ENCODE measurements at regions not wholly inside any gene's neighbourhood (a gene's known extent, or its start where the extent isn't known, plus 50 kb on each side); places are given as distances from the start of the nearest gene placed in this dataset.

DNA sequence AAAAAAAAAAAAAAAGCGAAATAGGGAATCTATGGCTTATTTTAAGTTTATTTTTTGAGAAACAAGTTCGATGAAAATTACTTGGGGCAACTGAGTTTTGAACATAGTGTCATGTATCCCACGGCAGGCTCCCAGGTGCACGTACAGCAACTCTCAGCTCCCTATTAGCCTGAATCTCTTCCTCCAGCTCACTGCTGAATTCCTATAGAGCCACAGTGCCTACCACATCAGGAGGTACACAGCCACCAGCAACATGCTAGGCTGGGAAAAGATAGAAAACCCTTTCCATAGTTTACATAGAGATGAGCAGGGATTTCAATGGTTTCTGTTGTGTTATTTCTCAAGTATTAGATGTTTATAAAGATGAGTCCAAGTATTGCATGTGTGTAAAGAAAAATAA is 115.9 kb upstream of the RGMB start:
- TF ChIP-seq TCF4 (CRISPR knock-in tag; IDR thresholded peaks at IDR 0.05; ENCODE audit: borderline replicate concordance): no peak
- TF ChIP-seq, protein P1, sequence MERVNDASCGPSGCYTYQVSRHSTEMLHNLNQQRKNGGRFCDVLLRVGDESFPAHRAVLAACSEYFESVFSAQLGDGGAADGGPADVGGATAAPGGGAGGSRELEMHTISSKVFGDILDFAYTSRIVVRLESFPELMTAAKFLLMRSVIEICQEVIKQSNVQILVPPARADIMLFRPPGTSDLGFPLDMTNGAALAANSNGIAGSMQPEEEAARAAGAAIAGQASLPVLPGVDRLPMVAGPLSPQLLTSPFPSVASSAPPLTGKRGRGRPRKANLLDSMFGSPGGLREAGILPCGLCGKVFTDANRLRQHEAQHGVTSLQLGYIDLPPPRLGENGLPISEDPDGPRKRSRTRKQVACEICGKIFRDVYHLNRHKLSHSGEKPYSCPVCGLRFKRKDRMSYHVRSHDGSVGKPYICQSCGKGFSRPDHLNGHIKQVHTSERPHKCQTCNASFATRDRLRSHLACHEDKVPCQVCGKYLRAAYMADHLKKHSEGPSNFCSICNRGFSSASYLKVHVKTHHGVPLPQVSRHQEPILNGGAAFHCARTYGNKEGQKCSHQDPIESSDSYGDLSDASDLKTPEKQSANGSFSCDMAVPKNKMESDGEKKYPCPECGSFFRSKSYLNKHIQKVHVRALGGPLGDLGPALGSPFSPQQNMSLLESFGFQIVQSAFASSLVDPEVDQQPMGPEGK (CRISPR knock-in tag; IDR thresholded peaks at IDR 0.05; ENCODE audit: borderline replicate concordance): no peak
- TF ChIP-seq ZNF8 (CRISPR knock-in tag; IDR thresholded peaks at IDR 0.05): no peak
- TF ChIP-seq ZFP30 (CRISPR knock-in tag; IDR thresholded peaks at IDR 0.05): no peak
- no peak for TF ChIP-seq TOX (CRISPR knock-in tag; IDR thresholded peaks at IDR 0.05; ENCODE audit: borderline replicate concordance)
- no peak for TF ChIP-seq ZFP3 (CRISPR knock-in tag; IDR thresholded peaks at IDR 0.05)
- TF ChIP-seq GLIS3 (CRISPR knock-in tag; IDR thresholded peaks at IDR 0.05): no peak
- TF ChIP-seq, protein P2, sequence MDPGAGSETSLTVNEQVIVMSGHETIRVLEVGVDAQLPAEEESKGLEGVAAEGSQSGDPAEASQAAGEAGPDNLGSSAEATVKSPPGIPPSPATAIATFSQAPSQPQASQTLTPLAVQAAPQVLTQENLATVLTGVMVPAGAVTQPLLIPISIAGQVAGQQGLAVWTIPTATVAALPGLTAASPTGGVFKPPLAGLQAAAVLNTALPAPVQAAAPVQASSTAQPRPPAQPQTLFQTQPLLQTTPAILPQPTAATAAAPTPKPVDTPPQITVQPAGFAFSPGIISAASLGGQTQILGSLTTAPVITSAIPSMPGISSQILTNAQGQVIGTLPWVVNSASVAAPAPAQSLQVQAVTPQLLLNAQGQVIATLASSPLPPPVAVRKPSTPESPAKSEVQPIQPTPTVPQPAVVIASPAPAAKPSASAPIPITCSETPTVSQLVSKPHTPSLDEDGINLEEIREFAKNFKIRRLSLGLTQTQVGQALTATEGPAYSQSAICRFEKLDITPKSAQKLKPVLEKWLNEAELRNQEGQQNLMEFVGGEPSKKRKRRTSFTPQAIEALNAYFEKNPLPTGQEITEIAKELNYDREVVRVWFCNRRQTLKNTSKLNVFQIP (CRISPR knock-in tag; IDR thresholded peaks at IDR 0.05; ENCODE audit: borderline replicate concordance, low read depth): no peak
- TF ChIP-seq ARNTL (CRISPR knock-in tag; IDR thresholded peaks at IDR 0.05; ENCODE audit: borderline replicate concordance, low read depth): no peak
- no peak for TF ChIP-seq OSR1 (CRISPR knock-in tag; IDR thresholded peaks at IDR 0.05)
- no peak for TF ChIP-seq RARB (CRISPR knock-in tag; IDR thresholded peaks at IDR 0.05)
- no peak for TF ChIP-seq ISL1 (CRISPR knock-in tag; IDR thresholded peaks at IDR 0.05)
- ATAC-seq: no peak

DNA sequence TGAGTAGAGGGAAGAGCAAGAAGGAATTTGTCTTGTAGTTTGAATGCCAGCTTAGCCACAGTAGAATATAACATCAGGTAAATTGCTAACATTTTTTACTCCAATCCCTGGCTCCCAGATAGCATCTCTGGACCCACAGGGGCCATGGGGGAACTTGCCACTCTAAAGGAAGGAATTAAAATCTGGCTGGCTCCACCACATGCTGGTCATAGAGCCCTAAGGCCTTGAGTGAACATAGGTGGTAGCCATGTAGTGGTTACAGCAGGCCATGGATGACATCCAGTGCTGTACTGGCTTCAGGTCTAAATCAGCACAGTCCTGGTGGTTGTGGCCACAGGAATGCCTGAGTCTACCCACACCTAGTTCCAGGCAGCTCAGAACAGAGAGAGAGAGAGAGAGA is 109.9 kb upstream of the RGMB start:
- no peak for ATAC-seq
- TF ChIP-seq ZFP3 (CRISPR knock-in tag; IDR thresholded peaks at IDR 0.05) (no peak), CSDC2 (CRISPR knock-in tag; IDR thresholded peaks at IDR 0.05) (no peak), ZNF565 (CRISPR knock-in tag; conservative IDR thresholded peaks at IDR 0.05; ENCODE audit: low read depth) (no peak), ZNF8 (CRISPR knock-in tag; IDR thresholded peaks at IDR 0.05) (no peak), ARNTL (CRISPR knock-in tag; IDR thresholded peaks at IDR 0.05; ENCODE audit: borderline replicate concordance, low read depth) (no peak), RARB (CRISPR knock-in tag; IDR thresholded peaks at IDR 0.05) (no peak), SNAI2 (CRISPR knock-in tag; IDR thresholded peaks at IDR 0.05) (no peak), ZNF70 (CRISPR knock-in tag; IDR thresholded peaks at IDR 0.05) (no peak), ISL1 (CRISPR knock-in tag; IDR thresholded peaks at IDR 0.05) (no peak), BACH2 (CRISPR knock-in tag; IDR thresholded peaks at IDR 0.05; ENCODE audit: borderline replicate concordance) (no peak), ZFP30 (CRISPR knock-in tag; IDR thresholded peaks at IDR 0.05) (no peak), OSR1 (CRISPR knock-in tag; IDR thresholded peaks at IDR 0.05) (no peak), TCF4 (CRISPR knock-in tag; IDR thresholded peaks at IDR 0.05; ENCODE audit: borderline replicate concordance) (no peak), PPARA (CRISPR knock-in tag; IDR thresholded peaks at IDR 0.05; ENCODE audit: borderline replicate concordance) (no peak), ZC3H10 (CRISPR knock-in tag; IDR thresholded peaks at IDR 0.05) (no peak), GLIS3 (CRISPR knock-in tag; IDR thresholded peaks at IDR 0.05) (no peak)
- TF ChIP-seq, protein P2 (CRISPR knock-in tag; IDR thresholded peaks at IDR 0.05; ENCODE audit: borderline replicate concordance, low read depth): no peak
- TF ChIP-seq, protein P3, sequence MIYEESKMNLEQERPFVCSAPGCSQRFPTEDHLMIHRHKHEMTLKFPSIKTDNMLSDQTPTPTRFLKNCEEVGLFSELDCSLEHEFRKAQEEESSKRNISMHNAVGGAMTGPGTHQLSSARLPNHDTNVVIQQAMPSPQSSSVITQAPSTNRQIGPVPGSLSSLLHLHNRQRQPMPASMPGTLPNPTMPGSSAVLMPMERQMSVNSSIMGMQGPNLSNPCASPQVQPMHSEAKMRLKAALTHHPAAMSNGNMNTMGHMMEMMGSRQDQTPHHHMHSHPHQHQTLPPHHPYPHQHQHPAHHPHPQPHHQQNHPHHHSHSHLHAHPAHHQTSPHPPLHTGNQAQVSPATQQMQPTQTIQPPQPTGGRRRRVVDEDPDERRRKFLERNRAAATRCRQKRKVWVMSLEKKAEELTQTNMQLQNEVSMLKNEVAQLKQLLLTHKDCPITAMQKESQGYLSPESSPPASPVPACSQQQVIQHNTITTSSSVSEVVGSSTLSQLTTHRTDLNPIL (CRISPR knock-in tag; IDR thresholded peaks at IDR 0.05; ENCODE audit: low read depth): no peak
- TF ChIP-seq, protein P1 (CRISPR knock-in tag; IDR thresholded peaks at IDR 0.05; ENCODE audit: borderline replicate concordance): no peak
- TF ChIP-seq, protein P4, sequence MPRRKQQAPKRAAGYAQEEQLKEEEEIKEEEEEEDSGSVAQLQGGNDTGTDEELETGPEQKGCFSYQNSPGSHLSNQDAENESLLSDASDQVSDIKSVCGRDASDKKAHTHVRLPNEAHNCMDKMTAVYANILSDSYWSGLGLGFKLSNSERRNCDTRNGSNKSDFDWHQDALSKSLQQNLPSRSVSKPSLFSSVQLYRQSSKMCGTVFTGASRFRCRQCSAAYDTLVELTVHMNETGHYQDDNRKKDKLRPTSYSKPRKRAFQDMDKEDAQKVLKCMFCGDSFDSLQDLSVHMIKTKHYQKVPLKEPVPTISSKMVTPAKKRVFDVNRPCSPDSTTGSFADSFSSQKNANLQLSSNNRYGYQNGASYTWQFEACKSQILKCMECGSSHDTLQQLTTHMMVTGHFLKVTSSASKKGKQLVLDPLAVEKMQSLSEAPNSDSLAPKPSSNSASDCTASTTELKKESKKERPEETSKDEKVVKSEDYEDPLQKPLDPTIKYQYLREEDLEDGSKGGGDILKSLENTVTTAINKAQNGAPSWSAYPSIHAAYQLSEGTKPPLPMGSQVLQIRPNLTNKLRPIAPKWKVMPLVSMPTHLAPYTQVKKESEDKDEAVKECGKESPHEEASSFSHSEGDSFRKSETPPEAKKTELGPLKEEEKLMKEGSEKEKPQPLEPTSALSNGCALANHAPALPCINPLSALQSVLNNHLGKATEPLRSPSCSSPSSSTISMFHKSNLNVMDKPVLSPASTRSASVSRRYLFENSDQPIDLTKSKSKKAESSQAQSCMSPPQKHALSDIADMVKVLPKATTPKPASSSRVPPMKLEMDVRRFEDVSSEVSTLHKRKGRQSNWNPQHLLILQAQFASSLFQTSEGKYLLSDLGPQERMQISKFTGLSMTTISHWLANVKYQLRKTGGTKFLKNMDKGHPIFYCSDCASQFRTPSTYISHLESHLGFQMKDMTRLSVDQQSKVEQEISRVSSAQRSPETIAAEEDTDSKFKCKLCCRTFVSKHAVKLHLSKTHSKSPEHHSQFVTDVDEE (CRISPR knock-in tag; IDR thresholded peaks at IDR 0.05): no peak
